C4-2B (cell line): ENCODE measurements at regions not wholly inside any gene's neighbourhood (a gene's known extent, or its start where the extent isn't known, plus 50 kb on each side); places are given as distances from the start of the nearest gene placed in this dataset.

Experiments
- CTCF ChIP-seq: fragments of 450-650 bp; conservative IDR thresholded peaks from 2 replicates; pipeline ENCODE4 v1.5.1; 2017; ENCODE audit warnings: mild to moderate bottlenecking
- ZFX ChIP-seq: fragments of 450-650 bp; IDR thresholded peaks from 2 replicates; pipeline ENCODE4 v1.6.1; 2017

- TF ChIP-seq CTCF, result no peak
- TF ChIP-seq ZFX, result no peak
These were observed 785.5 kb upstream of the ARRDC4 start for GRCh38 chr15:97174886-97175540.
